ENCODE measurements at regions not wholly inside any gene's neighbourhood (a gene's known extent, or its start where the extent isn't known, plus 50 kb on each side); places are given as distances from the start of the nearest gene placed in this dataset.

- no peaks in the 10 kb centered on the region for H3K4me1 ChIP-seq (replicated peaks)
- intact Hi-C loops (cut with DNase I), result no loop called here
- no peak for TF ChIP-seq POLR2A (IDR thresholded peaks at IDR 0.05)
- TF ChIP-seq POLR2AphosphoS5 (IDR thresholded peaks at IDR 0.05), result no peak
- no peak for TF ChIP-seq CTCF (IDR thresholded peaks at IDR 0.05)
- no peak overlapping the region for H3K27ac ChIP-seq
- no peak overlapping the region for H3K4me3 ChIP-seq
- no peaks in the 10 kb centered on the region for H3K9me3 ChIP-seq
- H3K36me3 ChIP-seq, result no peaks in the 10 kb centered on the region
- H3K27me3 ChIP-seq (replicated peaks; ENCODE audit: insufficient read depth), result no peaks in the 10 kb centered on the region
- DNase-seq (ENCODE audit: low spot score), result no peak
- 87% methylated on average over 5 of the region's 5 CpGs for WGBS
These were observed 407.9 kb upstream of the LYPLAL1 start for GRCh38 chr1:218765753-218766152.

GRCh38 chr1:218771931-218772330 is 401.7 kb upstream of the LYPLAL1 start:
- intact Hi-C loops (cut with DNase I), result no loop called here
- 88% methylated on average over 3 of the region's 3 CpGs for WGBS
- TF ChIP-seq POLR2A (IDR thresholded peaks at IDR 0.05), result no peak
- TF ChIP-seq POLR2AphosphoS5 (IDR thresholded peaks at IDR 0.05), result no peak

GRCh38 chr1:218772575-218772974 is 401.1 kb upstream of the LYPLAL1 start:
- intact Hi-C loops (cut with DNase I), result no loop called here
- WGBS, result 80% methylated on average over 6 of the region's 6 CpGs

More at GRCh38 chr1:218771931-218772330, 401.7 kb upstream of the LYPLAL1 start:
- no peaks in the 10 kb centered on the region for H3K4me1 ChIP-seq (replicated peaks)
- H3K27ac ChIP-seq, result no peak overlapping the region
- H3K36me3 ChIP-seq, result no peaks in the 10 kb centered on the region
- no peaks in the 10 kb centered on the region for H3K9me3 ChIP-seq
- H3K4me3 ChIP-seq, result no peak overlapping the region
- H3K27me3 ChIP-seq (replicated peaks; ENCODE audit: insufficient read depth), result no peaks in the 10 kb centered on the region
- no peak for DNase-seq (ENCODE audit: low spot score)

GRCh38 chr1:218775501-218776021 is 398.1 kb upstream of the LYPLAL1 start:
- Histone ChIP-seq H3K9me3 (no peaks in the 10 kb centered on the region), H3K27ac (no peak overlapping the region), H3K27me3 (replicated peaks; ENCODE audit: insufficient read depth) (no peaks in the 10 kb centered on the region), H3K4me3 (no peak overlapping the region), H3K36me3 (no peaks in the 10 kb centered on the region), H3K4me1 (replicated peaks) (no peaks in the 10 kb centered on the region)
- 80% methylated on average over 4 of the region's 4 CpGs for WGBS
- intact Hi-C loops (cut with DNase I), result no loop called here
- no peak for DNase-seq (ENCODE audit: low spot score)
- no peak for TF ChIP-seq POLR2A (IDR thresholded peaks at IDR 0.05)
- TF ChIP-seq CTCF (IDR thresholded peaks at IDR 0.05), result no peak
- TF ChIP-seq POLR2AphosphoS5 (IDR thresholded peaks at IDR 0.05), result no peak

More at GRCh38 chr1:218772575-218772974, 401.1 kb upstream of the LYPLAL1 start:
- TF ChIP-seq POLR2A (IDR thresholded peaks at IDR 0.05) (no peak), CTCF (IDR thresholded peaks at IDR 0.05) (no peak), POLR2AphosphoS5 (IDR thresholded peaks at IDR 0.05) (no peak)
- H3K4me3 ChIP-seq, result no peak overlapping the region
- no peak for DNase-seq (ENCODE audit: low spot score)
- no peaks in the 10 kb centered on the region for H3K36me3 ChIP-seq
- no peaks in the 10 kb centered on the region for H3K27me3 ChIP-seq (replicated peaks; ENCODE audit: insufficient read depth)
- H3K27ac ChIP-seq, result no peak overlapping the region
- no peaks in the 10 kb centered on the region for H3K4me1 ChIP-seq (replicated peaks)
- H3K9me3 ChIP-seq, result no peaks in the 10 kb centered on the region

GRCh38 chr1:218778257-218779126 is 395.2 kb upstream of the LYPLAL1 start:
- no peaks in the 10 kb centered on the region for H3K4me1 ChIP-seq (replicated peaks)
- H3K36me3 ChIP-seq, result no peaks in the 10 kb centered on the region
- no peak overlapping the region for H3K4me3 ChIP-seq
- H3K27me3 ChIP-seq (replicated peaks; ENCODE audit: insufficient read depth), result no peaks in the 10 kb centered on the region
- no peaks in the 10 kb centered on the region for H3K9me3 ChIP-seq
- intact Hi-C loops (cut with DNase I), result no loop called here
- DNase-seq (ENCODE audit: low spot score), result no peak
- no peak overlapping the region for H3K27ac ChIP-seq
- WGBS, result 55% methylated on average over 4 of the region's 4 CpGs
- TF ChIP-seq POLR2A (IDR thresholded peaks at IDR 0.05), result no peak
- no peak for TF ChIP-seq CTCF (IDR thresholded peaks at IDR 0.05)
- no peak for TF ChIP-seq POLR2AphosphoS5 (IDR thresholded peaks at IDR 0.05)
